Thoracic aorta (tissue), 2 donors: ENCODE measurements at regions not wholly inside any gene's neighbourhood (a gene's known extent, or its start where the extent isn't known, plus 50 kb on each side); places are given as distances from the start of the nearest gene placed in this dataset.

Experiments
- ATAC-seq: fragments of 150-250 bp; one replicate; pipeline ENCODE4 v1.8.0; 2017; ENCODE audit warnings: low read depth; ENCODE audit not compliant: insufficient number of reproducible peaks, low FRiP score
- DNase-seq: peaks from one replicate; pipeline ENCODE4 v3.0.0-alpha.2; 2020; ENCODE audit warnings: low spot score
- H3K27ac ChIP-seq, 2 donors: fragments of 200-600 bp; sonication (generic); 1 replicate in 1 of 2; 2 replicates in 1 of 2; pipeline ENCODE4 v1.5.1; 2016; ENCODE audit warnings: mild to moderate bottlenecking in 2 of 2, moderate library complexity in 2 of 2
- H3K27me3 ChIP-seq: fragments of 200-600 bp; sonication (generic); replicated peaks from 2 replicates; pipeline ENCODE4 v1.6.0; 2016; ENCODE audit warnings: mild to moderate bottlenecking; ENCODE audit not compliant: insufficient read depth
- H3K36me3 ChIP-seq: fragments of 200-600 bp; sonication (generic); one replicate; pipeline ENCODE4 v1.5.1; 2016
- H3K4me1 ChIP-seq, 2 donors: fragments of 200-600 bp; sonication (generic); 1 replicate in 1 of 2; 2 replicates in 1 of 2; pipeline versions ENCODE4 v1.5.1 to v1.6.0; 2016; ENCODE audit warnings: low read depth in 2 of 2, mild to moderate bottlenecking in 1 of 2; ENCODE audit not compliant: control insufficient read depth in 1 of 2
- H3K4me3 ChIP-seq: fragments of 200-600 bp; sonication (generic); 2 replicates; pipeline ENCODE4 v1.5.1; 2016; ENCODE audit warnings: mild to moderate bottlenecking
- H3K9me3 ChIP-seq: fragments of 200-600 bp; sonication (generic); 2 replicates; pipeline ENCODE4 v1.5.1; 2016
- CTCF ChIP-seq: fragments of 200-600 bp; sonication (generic); IDR thresholded peaks from one replicate; pipeline ENCODE4 v1.5.1; 2019; ENCODE audit warnings: antibody characterized with exemption

GRCh38 chr15:46331546-46331945 is 696.7 kb downstream of the SQOR start:
- no peaks in the 10 kb centered on the region for H3K4me1 ChIP-seq
- no peaks in the 10 kb centered on the region for H3K36me3 ChIP-seq
- ATAC-seq = no peak
- H3K27me3 ChIP-seq = no peaks in the 10 kb centered on the region
- TF ChIP-seq CTCF = no peak
- no peaks in the 10 kb centered on the region for H3K9me3 ChIP-seq
- DNase-seq = no peak
- no peak overlapping the region for H3K4me3 ChIP-seq
- H3K27ac ChIP-seq = no peak overlapping the region

DNA sequence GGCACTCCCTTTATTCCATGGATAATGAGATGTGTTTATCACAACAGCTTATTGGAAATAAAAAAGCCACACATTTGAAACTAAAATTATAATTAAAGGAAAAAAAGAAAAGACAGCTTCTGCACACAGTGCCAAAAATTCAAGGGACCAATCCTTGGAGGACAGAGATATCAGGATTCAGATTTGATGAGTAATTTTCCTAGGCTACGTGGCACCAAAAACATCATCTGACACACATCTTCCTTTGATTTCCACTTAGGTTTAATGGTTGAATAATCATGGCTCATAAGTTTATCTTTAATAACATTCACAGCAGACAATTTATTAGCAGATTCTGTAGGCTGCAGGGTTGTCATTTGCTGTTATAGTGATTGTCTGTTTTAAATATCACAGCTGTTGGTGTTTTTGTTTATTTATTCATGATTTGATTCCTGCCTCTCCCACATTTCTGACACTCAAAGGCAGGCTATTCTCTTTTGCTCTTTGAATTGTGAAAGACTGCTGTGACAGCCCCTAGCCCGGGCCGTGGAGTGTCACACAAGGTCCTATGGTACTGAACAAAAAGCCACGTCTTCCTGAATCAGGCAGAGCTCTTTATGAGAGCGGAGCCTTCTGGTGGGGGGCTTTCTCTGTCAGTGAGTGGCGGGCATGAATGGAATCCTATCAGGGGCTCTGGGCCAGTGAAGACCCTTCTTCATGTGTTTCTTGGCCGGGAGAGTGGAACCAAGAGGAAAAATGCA is 708.5 kb downstream of the SQOR start:
- no peaks in the 10 kb centered on the region for H3K27me3 ChIP-seq
- no peak for TF ChIP-seq CTCF
- DNase-seq (no peak), ATAC-seq (no peak)
- no peaks in the 10 kb centered on the region for H3K36me3 ChIP-seq
- H3K4me3 ChIP-seq = no peak overlapping the region
- H3K27ac ChIP-seq = no peak overlapping the region
- H3K9me3 ChIP-seq = no peaks in the 10 kb centered on the region
- peaks cover 7 to 9% of the 10 kb centered on the region in 2 donors for H3K4me1 ChIP-seq

DNA sequence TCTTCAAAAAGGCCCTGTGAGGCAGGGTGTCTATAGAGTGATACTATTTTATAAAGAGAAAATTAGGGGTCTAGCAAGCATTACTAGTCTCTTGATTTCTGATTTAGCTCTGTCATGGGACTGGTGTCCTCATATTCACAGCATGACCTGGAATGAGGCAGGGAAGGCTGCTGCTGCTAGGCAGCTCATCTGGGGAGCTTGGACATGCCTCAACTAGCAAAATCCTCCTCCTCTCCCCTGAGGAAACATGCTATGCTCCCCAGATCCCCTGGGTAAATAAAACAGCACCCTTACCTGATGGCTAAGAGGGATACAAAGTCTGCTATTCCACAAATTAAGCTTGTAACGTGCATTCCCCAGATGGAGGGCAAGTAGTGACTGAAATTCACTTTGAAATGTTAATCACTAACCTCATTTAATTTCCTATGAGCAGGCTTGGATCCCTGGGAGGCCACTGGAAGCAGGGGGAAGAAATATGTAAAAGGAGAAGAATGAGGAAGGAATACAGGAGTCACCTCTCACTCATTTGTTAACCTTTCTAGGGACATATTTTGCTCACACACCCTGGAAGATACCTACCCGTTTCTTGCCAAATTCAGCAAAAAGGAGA is 709.4 kb downstream of the SQOR start:
- Histone ChIP-seq H3K4me1 (peaks cover 7 to 9% of the 10 kb centered on the region in 2 donors), H3K9me3 (no peaks in the 10 kb centered on the region), H3K4me3 (no peak overlapping the region), H3K27me3 (no peaks in the 10 kb centered on the region), H3K27ac (no peak overlapping the region), H3K36me3 (no peaks in the 10 kb centered on the region)
- no peak for TF ChIP-seq CTCF
- DNase-seq = no peak
- no peak for ATAC-seq

GRCh38 chr15:46344915-46345314 is 710.1 kb downstream of the SQOR start:
- no peaks in the 10 kb centered on the region for H3K9me3 ChIP-seq
- DNase-seq (no peak), ATAC-seq (no peak)
- TF ChIP-seq CTCF = no peak
- H3K4me1 ChIP-seq = peaks cover 1 to 4% of the 10 kb centered on the region in 2 donors
- no peak overlapping the region for H3K4me3 ChIP-seq
- H3K27me3 ChIP-seq = no peaks in the 10 kb centered on the region
- H3K27ac ChIP-seq = no peak overlapping the region
- H3K36me3 ChIP-seq = no peaks in the 10 kb centered on the region

- no peaks in the 10 kb centered on the region for H3K27me3 ChIP-seq
- no peak overlapping the region for H3K4me3 ChIP-seq
- no peak for DNase-seq
- H3K9me3 ChIP-seq = no peaks in the 10 kb centered on the region
- no peaks in the 10 kb centered on the region for H3K36me3 ChIP-seq
- no peaks in the 10 kb centered on the region for H3K4me1 ChIP-seq
- ATAC-seq = no peak
- no peak for TF ChIP-seq CTCF
- no peak overlapping the region for H3K27ac ChIP-seq
Observed at GRCh38 chr15:46354443-46354842, 719.6 kb downstream of the SQOR start.
